ENCODE measurements at regions not wholly inside any gene's neighbourhood (a gene's known extent, or its start where the extent isn't known, plus 50 kb on each side); places are given as distances from the start of the nearest gene placed in this dataset.

DNA sequence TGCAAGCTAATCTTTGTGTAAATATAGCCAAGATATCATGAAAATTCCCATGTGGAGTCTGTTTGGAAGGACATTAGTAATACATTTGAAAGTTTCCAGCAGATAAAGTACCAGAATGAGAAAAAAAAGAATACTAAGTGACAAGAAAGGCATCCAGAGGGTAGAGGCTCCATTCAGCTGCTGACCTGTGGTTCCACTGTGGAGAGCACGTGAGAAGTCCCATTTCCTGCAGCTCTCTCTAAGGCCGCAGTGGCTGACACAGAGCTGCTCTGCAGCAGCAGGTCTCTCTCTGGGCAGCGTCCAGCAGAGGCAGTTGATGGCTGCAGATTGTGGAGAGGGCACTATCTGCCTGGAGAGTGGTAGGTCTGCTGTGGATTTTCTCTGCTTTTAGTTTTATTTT lies 100.1 kb upstream of the TMEM72 start:
- Mint-ChIP-seq H3K4me3 (no peak overlapping the region), H3K4me1 (no peaks in the 10 kb centered on the region), H3K27ac (no peak overlapping the region), H3K36me3 (no peaks in the 10 kb centered on the region), H3K9me3 (no peaks in the 10 kb centered on the region), H3K27me3 (peaks cover 2 to 7% of the 10 kb centered on the region in 2 donors)
- no peaks in the 10 kb centered on the region for H3K36me3 ChIP-seq (ENCODE audit: insufficient read depth, low read length)
- no peak overlapping the region for H3K4me3 ChIP-seq (ENCODE audit: low read length in 2 of 2)
- ChIA-PET POLR2A (ENCODE audit: partially characterized antibody) (no interaction called here), CTCF (ENCODE audit: partially characterized antibody) (no interaction called here)
- H3K27me3 ChIP-seq (ENCODE audit: insufficient read depth, low read length), result no peaks in the 10 kb centered on the region
- DNase-seq, result no peak
- no peak overlapping the region for H3K27ac ChIP-seq (ENCODE audit: low read depth, low read length)
- no peaks in the 10 kb centered on the region for H3K4me1 ChIP-seq (ENCODE audit: insufficient read depth, low read length)
- H3K9me3 ChIP-seq (ENCODE audit: control insufficient read depth in 1 of 2, low read length in 2 of 2), result no peaks in the 10 kb centered on the region
- intact Hi-C loops (cut with micrococcal nuclease), result no loop called here

DNA sequence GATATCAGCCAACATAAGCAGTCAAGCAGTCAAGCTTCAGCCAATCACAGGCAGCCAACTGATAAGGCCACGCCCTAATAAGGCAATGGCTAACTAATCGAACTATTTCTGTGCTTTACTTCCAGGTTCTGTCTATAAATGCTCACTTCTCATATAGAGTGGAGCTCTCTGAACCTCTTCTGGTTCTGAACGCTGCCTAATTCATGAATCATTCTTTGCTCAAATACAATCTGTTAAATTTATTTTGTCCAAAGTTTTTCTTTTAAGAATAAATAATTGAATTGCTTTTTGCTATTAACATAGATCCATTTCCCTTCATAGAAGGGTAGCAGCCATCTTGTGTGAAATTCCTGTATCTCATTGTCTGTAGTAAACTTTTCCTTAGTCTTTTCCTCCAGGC lies 97.9 kb upstream of the TMEM72 start:
- CTCF ChIA-PET (ENCODE audit: partially characterized antibody), result no interaction called here

DNA sequence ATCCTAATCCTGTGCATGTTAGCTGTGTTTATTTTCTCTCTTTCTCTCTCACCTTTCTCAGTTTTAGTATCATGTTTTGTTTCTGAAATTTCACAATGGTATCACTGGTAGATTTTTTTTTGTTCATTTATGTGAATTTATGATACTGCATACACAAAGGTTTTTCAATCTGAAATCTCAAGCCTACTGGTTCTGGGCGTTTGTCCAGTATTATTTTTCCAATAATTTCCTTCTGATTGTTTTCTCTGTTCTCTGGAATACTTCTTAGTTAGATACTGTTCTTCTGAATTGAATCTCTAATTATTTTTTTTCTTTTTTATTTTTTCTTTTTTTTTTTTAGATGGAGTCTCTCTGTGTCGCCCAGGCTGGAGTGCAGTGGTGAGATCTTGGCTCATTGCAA lies 96.2 kb upstream of the TMEM72 start:
- Mint-ChIP-seq H3K4me1 (no peaks in the 10 kb centered on the region), H3K36me3 (no peaks in the 10 kb centered on the region), H3K27ac (no peak overlapping the region), H3K27me3 (peaks cover 2 to 5% of the 10 kb centered on the region in 2 donors), H3K4me3 (no peak overlapping the region), H3K9me3 (no peaks in the 10 kb centered on the region)
- no peaks in the 10 kb centered on the region for H3K27me3 ChIP-seq (ENCODE audit: insufficient read depth, low read length)
- H3K4me3 ChIP-seq (ENCODE audit: low read length in 2 of 2), result no peak overlapping the region
- no peak overlapping the region for H3K27ac ChIP-seq (ENCODE audit: low read depth, low read length)
- ChIA-PET CTCF (ENCODE audit: partially characterized antibody) (no interaction called here), POLR2A (ENCODE audit: partially characterized antibody) (no interaction called here)
- DNase-seq, result no peak
- H3K36me3 ChIP-seq (ENCODE audit: insufficient read depth, low read length), result no peaks in the 10 kb centered on the region
- H3K4me1 ChIP-seq (ENCODE audit: insufficient read depth, low read length), result no peaks in the 10 kb centered on the region
- H3K9me3 ChIP-seq (ENCODE audit: control insufficient read depth in 1 of 2, low read length in 2 of 2), result no peaks in the 10 kb centered on the region
- intact Hi-C loops (cut with micrococcal nuclease), result no loop called here

More for the DNA sequence above, 97.9 kb upstream of the TMEM72 start:
- H3K4me1 ChIP-seq (ENCODE audit: insufficient read depth, low read length), result no peaks in the 10 kb centered on the region
- Mint-ChIP-seq H3K27me3 (peaks cover 2 to 5% of the 10 kb centered on the region in 2 donors), H3K36me3 (no peaks in the 10 kb centered on the region), H3K27ac (no peak overlapping the region), H3K9me3 (no peaks in the 10 kb centered on the region), H3K4me1 (no peaks in the 10 kb centered on the region), H3K4me3 (no peak overlapping the region)
- no peaks in the 10 kb centered on the region for H3K27me3 ChIP-seq (ENCODE audit: insufficient read depth, low read length)
- DNase-seq, result no peak
- intact Hi-C loops (cut with micrococcal nuclease), result no loop called here
- no peak overlapping the region for H3K4me3 ChIP-seq (ENCODE audit: low read length in 2 of 2)
- no peaks in the 10 kb centered on the region for H3K36me3 ChIP-seq (ENCODE audit: insufficient read depth, low read length)
- no peaks in the 10 kb centered on the region for H3K9me3 ChIP-seq (ENCODE audit: control insufficient read depth in 1 of 2, low read length in 2 of 2)
- POLR2A ChIA-PET (ENCODE audit: partially characterized antibody), result no interaction called here
- H3K27ac ChIP-seq (ENCODE audit: low read depth, low read length), result no peak overlapping the region

DNA sequence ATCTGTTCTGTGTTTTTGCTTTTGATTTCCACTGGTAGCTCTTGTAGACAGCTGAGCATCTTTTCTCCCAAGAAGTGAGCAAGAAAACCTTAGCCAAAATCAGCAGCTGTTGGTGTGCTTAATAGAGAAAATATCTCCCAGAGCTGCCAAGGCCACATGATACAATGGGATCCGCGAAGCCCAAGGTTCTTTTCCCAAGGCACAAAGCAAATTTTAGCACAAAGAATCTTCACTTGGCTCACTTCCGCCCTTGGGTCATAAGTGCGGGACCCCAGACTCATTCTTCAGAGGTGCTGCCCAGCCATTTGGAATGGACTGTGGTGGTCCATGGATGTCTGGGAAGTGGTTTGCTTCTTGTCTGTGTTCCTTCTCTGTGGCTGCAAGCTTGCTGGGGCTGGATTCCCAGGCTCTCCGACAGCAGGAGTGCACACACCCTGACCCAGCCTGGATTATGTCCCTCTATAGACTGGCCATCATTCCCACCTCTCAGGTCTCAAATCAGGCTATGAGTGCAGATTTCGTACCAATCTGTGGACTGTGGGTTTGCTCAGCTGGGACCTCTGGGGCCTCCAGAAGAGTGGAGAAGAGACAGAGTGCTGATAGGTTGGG lies 93.0 kb upstream of the TMEM72 start:
- Mint-ChIP-seq H3K4me3 (no peak overlapping the region), H3K4me1 (no peaks in the 10 kb centered on the region), H3K36me3 (no peaks in the 10 kb centered on the region), H3K27ac (no peak overlapping the region), H3K27me3 (peaks cover 5 to 7% of the 10 kb centered on the region in 2 donors), H3K9me3 (no peaks in the 10 kb centered on the region)
- DNase-seq, result no peak
- H3K4me3 ChIP-seq (ENCODE audit: low read length in 2 of 2), result no peak overlapping the region
- H3K4me1 ChIP-seq (ENCODE audit: insufficient read depth, low read length), result no peaks in the 10 kb centered on the region
- no peak overlapping the region for H3K27ac ChIP-seq (ENCODE audit: low read depth, low read length)
- H3K27me3 ChIP-seq (ENCODE audit: insufficient read depth, low read length), result no peaks in the 10 kb centered on the region
- POLR2A ChIA-PET (ENCODE audit: partially characterized antibody), result no interaction called here
- intact Hi-C loops (cut with micrococcal nuclease), result no loop called here
- no peaks in the 10 kb centered on the region for H3K9me3 ChIP-seq (ENCODE audit: control insufficient read depth in 1 of 2, low read length in 2 of 2)
- no peaks in the 10 kb centered on the region for H3K36me3 ChIP-seq (ENCODE audit: insufficient read depth, low read length)
- CTCF ChIA-PET (ENCODE audit: partially characterized antibody), result interaction anchor here (1.6 kb wide), 1 partner anchor 41 kb away, joined by 3 read pairs; no protein-coding TSS in a partner anchor

DNA sequence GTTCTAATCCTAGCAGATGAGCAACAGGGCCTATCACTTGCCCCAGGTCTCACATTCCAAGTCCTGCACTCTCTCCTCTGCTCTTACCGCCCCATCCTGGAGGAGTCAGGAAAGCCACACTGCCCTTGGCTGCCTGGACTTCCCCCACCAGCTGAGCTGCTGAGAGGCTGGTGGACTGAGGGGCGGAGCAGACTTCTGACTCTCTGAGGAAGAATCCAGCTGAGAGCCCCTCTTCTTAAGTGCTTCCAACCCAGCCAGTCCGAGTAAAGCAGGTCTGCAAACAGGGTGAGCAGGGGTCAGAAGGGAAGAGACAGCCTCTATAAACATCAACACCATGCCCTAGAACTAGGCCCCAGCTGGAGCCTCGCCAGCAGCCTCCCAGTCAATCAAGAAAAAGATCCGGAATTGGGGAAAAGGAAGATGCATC lies 92.4 kb upstream of the TMEM72 start:
- Histone ChIP-seq H3K27ac (ENCODE audit: low read depth, low read length) (no peak overlapping the region), H3K36me3 (ENCODE audit: insufficient read depth, low read length) (no peaks in the 10 kb centered on the region), H3K4me3 (ENCODE audit: low read length in 2 of 2) (no peak overlapping the region), H3K27me3 (ENCODE audit: insufficient read depth, low read length) (no peaks in the 10 kb centered on the region), H3K9me3 (ENCODE audit: control insufficient read depth in 1 of 2, low read length in 2 of 2) (no peaks in the 10 kb centered on the region), H3K4me1 (ENCODE audit: insufficient read depth, low read length) (no peaks in the 10 kb centered on the region)
- H3K4me1 Mint-ChIP-seq, result no peaks in the 10 kb centered on the region
- H3K9me3 Mint-ChIP-seq, result no peaks in the 10 kb centered on the region
- intact Hi-C loops (cut with micrococcal nuclease), result no loop called here
- H3K4me3 Mint-ChIP-seq, result no peak overlapping the region
- DNase-seq, result no peak
- ChIA-PET POLR2A (ENCODE audit: partially characterized antibody) (no interaction called here), CTCF (ENCODE audit: partially characterized antibody) (interaction anchor here (1.6 kb wide), 1 partner anchor 40 kb away, joined by 3 read pairs; no protein-coding TSS in a partner anchor)
- H3K36me3 Mint-ChIP-seq, result no peaks in the 10 kb centered on the region
- H3K27me3 Mint-ChIP-seq, result peaks cover 5 to 11% of the 10 kb centered on the region in 2 donors
- H3K27ac Mint-ChIP-seq, result no peak overlapping the region

DNA sequence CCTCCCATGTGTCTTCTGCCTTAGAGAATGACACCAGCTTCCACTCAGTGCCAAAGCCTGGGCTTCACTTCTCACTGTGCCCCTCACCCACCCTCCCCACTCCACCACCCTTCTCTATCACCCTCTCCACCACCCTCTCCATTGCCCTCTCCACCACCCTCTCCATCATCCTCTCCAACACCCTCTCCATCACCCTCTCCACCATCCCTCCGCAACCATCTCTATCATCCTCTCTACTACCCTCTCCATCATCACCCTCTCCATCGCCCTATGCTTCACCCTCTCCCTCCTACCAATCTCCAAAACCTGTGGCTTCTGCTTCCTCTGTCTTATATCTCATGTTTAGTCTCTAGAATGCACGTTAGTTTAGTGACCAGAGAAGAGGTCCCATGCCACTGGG lies 91.0 kb upstream of the TMEM72 start:
- peaks cover 5 to 10% of the 10 kb centered on the region in 2 donors for H3K27me3 Mint-ChIP-seq
- no peaks in the 10 kb centered on the region for H3K4me1 ChIP-seq (ENCODE audit: insufficient read depth, low read length)
- H3K4me3 Mint-ChIP-seq, result no peak overlapping the region
- no peaks in the 10 kb centered on the region for H3K36me3 Mint-ChIP-seq
- no peaks in the 10 kb centered on the region for H3K9me3 ChIP-seq (ENCODE audit: control insufficient read depth in 1 of 2, low read length in 2 of 2)
- H3K27ac ChIP-seq (ENCODE audit: low read depth, low read length), result no peak overlapping the region
- DNase-seq, result no peak
- no peak overlapping the region for H3K4me3 ChIP-seq (ENCODE audit: low read length in 2 of 2)
- no peaks in the 10 kb centered on the region for H3K4me1 Mint-ChIP-seq
- H3K36me3 ChIP-seq (ENCODE audit: insufficient read depth, low read length), result no peaks in the 10 kb centered on the region
- ChIA-PET CTCF (ENCODE audit: partially characterized antibody) (no interaction called here), POLR2A (ENCODE audit: partially characterized antibody) (no interaction called here)
- intact Hi-C loops (cut with micrococcal nuclease), result no loop called here
- H3K27ac Mint-ChIP-seq, result no peak overlapping the region
- H3K27me3 ChIP-seq (ENCODE audit: insufficient read depth, low read length), result no peaks in the 10 kb centered on the region
- H3K9me3 Mint-ChIP-seq, result no peaks in the 10 kb centered on the region

DNA sequence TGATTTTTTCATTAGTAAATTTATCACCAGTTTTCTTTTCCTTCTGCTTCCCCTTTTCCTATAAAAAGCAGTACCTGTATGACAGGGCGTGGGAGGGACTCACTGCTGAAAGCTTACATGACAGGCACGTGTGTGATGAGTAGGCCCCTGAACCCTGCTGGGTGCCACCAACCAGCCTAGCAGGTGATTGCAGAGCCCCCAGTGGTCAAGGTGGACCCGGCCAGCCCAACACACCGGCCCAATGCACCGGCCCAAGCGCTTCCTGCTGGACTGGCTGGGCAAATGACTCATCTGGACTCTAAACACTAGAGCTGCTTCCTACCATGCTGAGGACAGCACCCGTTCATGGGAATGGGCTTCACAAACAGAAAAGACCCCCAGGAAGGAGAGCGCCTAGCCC lies 89.8 kb upstream of the TMEM72 start:
- H3K27me3 ChIP-seq (ENCODE audit: insufficient read depth, low read length), result no peaks in the 10 kb centered on the region
- peaks cover 5 to 10% of the 10 kb centered on the region in 2 donors for H3K27me3 Mint-ChIP-seq
- no peak overlapping the region for H3K27ac Mint-ChIP-seq
- H3K4me1 ChIP-seq (ENCODE audit: insufficient read depth, low read length), result no peaks in the 10 kb centered on the region
- H3K27ac ChIP-seq (ENCODE audit: low read depth, low read length), result no peak overlapping the region
- no peaks in the 10 kb centered on the region for H3K9me3 Mint-ChIP-seq
- CTCF ChIA-PET (ENCODE audit: partially characterized antibody), result no interaction called here
- H3K4me3 ChIP-seq (ENCODE audit: low read length in 2 of 2), result no peak overlapping the region
- intact Hi-C loops (cut with micrococcal nuclease), result no loop called here
- H3K36me3 Mint-ChIP-seq, result no peaks in the 10 kb centered on the region
- DNase-seq, result no peak
- POLR2A ChIA-PET (ENCODE audit: partially characterized antibody), result no interaction called here
- H3K4me3 Mint-ChIP-seq, result no peak overlapping the region
- H3K4me1 Mint-ChIP-seq, result no peaks in the 10 kb centered on the region
- no peaks in the 10 kb centered on the region for H3K36me3 ChIP-seq (ENCODE audit: insufficient read depth, low read length)
- no peaks in the 10 kb centered on the region for H3K9me3 ChIP-seq (ENCODE audit: control insufficient read depth in 1 of 2, low read length in 2 of 2)

DNA sequence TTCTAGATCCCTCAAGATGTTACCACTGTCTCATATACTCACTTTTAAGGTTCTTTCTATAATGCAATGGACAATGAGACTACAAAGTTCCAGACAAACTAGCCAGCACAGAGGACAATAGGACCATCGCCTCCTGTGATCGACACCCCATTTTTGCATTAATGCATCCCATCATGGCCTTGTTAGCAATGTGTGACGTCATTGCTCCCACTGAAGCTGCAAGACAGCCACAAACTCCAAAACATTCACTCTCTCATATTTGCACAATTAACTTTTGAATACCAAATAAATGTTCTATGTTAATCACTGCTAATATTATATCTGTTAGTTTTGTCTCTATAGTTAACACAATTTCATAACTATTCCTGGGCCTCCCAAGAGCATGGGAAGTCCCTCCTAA lies 88.8 kb upstream of the TMEM72 start:
- Histone ChIP-seq H3K27me3 (ENCODE audit: insufficient read depth, low read length) (no peaks in the 10 kb centered on the region), H3K36me3 (ENCODE audit: insufficient read depth, low read length) (no peaks in the 10 kb centered on the region), H3K4me3 (ENCODE audit: low read length in 2 of 2) (no peak overlapping the region), H3K27ac (ENCODE audit: low read depth, low read length) (no peak overlapping the region), H3K4me1 (ENCODE audit: insufficient read depth, low read length) (no peaks in the 10 kb centered on the region), H3K9me3 (ENCODE audit: control insufficient read depth in 1 of 2, low read length in 2 of 2) (no peaks in the 10 kb centered on the region)
- no peaks in the 10 kb centered on the region for H3K4me1 Mint-ChIP-seq
- POLR2A ChIA-PET (ENCODE audit: partially characterized antibody), result no interaction called here
- DNase-seq, result no peak
- intact Hi-C loops (cut with micrococcal nuclease), result no loop called here
- H3K4me3 Mint-ChIP-seq, result no peak overlapping the region
- H3K36me3 Mint-ChIP-seq, result no peaks in the 10 kb centered on the region
- peaks cover 0 to 2% (median 0%) of the 10 kb centered on the region in 8 donors for H3K9me3 Mint-ChIP-seq
- H3K27me3 Mint-ChIP-seq, result peaks cover 4 to 8% of the 10 kb centered on the region in 2 donors
- no peak overlapping the region for H3K27ac Mint-ChIP-seq
- CTCF ChIA-PET (ENCODE audit: partially characterized antibody), result no interaction called here

All from CD4-positive, alpha-beta memory T cell (primary cell).